Left hindlimb (tissue), 1 donor: ENCODE measurements at regions not wholly inside any gene's neighbourhood (a gene's known extent, or its start where the extent isn't known, plus 50 kb on each side); places are given as distances from the start of the nearest gene placed in this dataset.
"Not testable (repeated sequence)": the region's sequence is repeated elsewhere in the genome, so short reads cannot be mapped to it uniquely, and the experiment has no call there.

Experiments used
- DNase-seq: peaks from one replicate; pipeline ENCODE4 v3.0.0-alpha.2; 2018

GRCh38 chr17:14593956-14594355, 293.1 kb downstream of the HS3ST3B1 start:
- DNase-seq: no peak

- DNase-seq: no peak
These were observed 289.8 kb downstream of the HS3ST3B1 start for GRCh38 chr17:14590459-14591250.

GRCh38 chr17:14585099-14585498, 284.2 kb downstream of the HS3ST3B1 start:
- DNase-seq: no peak

GRCh38 chr17:14582996-14583395, 282.1 kb downstream of the HS3ST3B1 start:
- no peak for DNase-seq

GRCh38 chr17:14581186-14581830, 280.4 kb downstream of the HS3ST3B1 start:
- DNase-seq: no peak

GRCh38 chr17:14580499-14580898, 279.6 kb downstream of the HS3ST3B1 start:
- no peak for DNase-seq

- no peak for DNase-seq
These were observed 278.8 kb downstream of the HS3ST3B1 start for GRCh38 chr17:14579716-14580115.

- peak; percentile 55 for DNase-seq
These were observed 274.6 kb downstream of the HS3ST3B1 start for GRCh38 chr17:14575471-14575953.

- DNase-seq: not testable (repeated sequence)
These were observed 259.4 kb downstream of the HS3ST3B1 start for GRCh38 chr17:14560325-14560724.

GRCh38 chr17:14559264-14560119, 258.6 kb downstream of the HS3ST3B1 start:
- no peak for DNase-seq

- no peak for DNase-seq
These were observed 256.6 kb downstream of the HS3ST3B1 start for GRCh38 chr17:14557480-14557879.

GRCh38 chr17:14553847-14554246, 253.0 kb downstream of the HS3ST3B1 start:
- no peak for DNase-seq

- no peak for DNase-seq
These were observed 251.4 kb downstream of the HS3ST3B1 start for GRCh38 chr17:14552306-14552705.

- DNase-seq: no peak
These were observed 246.7 kb downstream of the HS3ST3B1 start for GRCh38 chr17:14547556-14547955.

GRCh38 chr17:14547016-14547415, 246.1 kb downstream of the HS3ST3B1 start:
- DNase-seq: no peak

GRCh38 chr17:14545156-14545906, 244.4 kb downstream of the HS3ST3B1 start:
- DNase-seq: no peak

GRCh38 chr17:14541714-14542113, 240.8 kb downstream of the HS3ST3B1 start:
- no peak for DNase-seq

GRCh38 chr17:14539801-14540200, 238.9 kb downstream of the HS3ST3B1 start:
- no peak for DNase-seq

GRCh38 chr17:14532242-14532641, 231.4 kb downstream of the HS3ST3B1 start:
- not testable (repeated sequence) for DNase-seq

- no peak for DNase-seq
These were observed 224.9 kb downstream of the HS3ST3B1 start for GRCh38 chr17:14525551-14526455.

GRCh38 chr17:14522795-14523387, 222.0 kb downstream of the HS3ST3B1 start:
- no peak for DNase-seq
